Activated CD4-positive, alpha-beta T cell treated with anti-CD3 and anti-CD28 coated beads for 4 hours (primary cell): ENCODE measurements at regions not wholly inside any gene's neighbourhood (a gene's known extent, or its start where the extent isn't known, plus 50 kb on each side); places are given as distances from the start of the nearest gene placed in this dataset.

Experiments used
- DNase-seq, 2 donors: peaks; one replicate each; pipeline ENCODE4 v3.0.0-alpha.2; 2020

DNA sequence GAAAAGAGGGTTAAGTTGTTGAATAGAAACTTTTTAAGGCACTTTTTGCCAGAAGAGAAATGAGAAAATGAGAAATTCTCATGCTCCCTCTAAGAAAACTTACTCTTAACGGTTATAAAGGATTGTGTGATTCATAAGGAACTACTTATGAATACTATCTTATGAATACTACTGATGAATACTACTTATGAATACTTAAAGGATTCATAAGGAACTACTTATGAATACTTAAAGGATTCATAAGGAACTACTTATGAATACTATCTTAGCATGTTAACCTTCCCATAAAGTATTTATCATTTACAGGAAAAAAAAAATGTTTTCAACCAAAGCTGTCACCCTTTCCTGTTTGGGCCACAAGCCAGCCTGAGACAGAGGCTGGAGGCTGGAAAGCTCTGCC lies 53.1 kb upstream of the UCN3 start:
- no peak for DNase-seq

DNA sequence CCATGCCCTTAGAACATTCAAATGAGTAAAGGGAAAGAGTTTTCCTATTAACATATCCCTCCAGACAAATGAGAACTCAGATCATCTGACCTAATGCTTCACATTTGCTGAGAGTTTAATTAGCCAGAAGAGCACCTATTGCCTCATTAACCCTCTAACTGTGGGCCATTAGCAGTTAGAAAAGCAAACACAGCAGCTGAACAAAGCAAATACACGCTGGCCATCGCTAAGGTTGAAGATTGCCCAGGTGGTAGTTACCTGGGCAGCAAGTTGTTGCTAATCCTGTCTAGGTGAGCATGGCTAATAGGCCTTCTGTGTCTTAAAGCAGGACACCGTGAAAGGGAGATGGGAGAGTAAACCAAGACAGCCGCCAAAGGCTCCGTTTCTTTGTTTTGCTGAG lies 49.9 kb upstream of the UCN3 start:
- DNase-seq, result no peak
